GM12873 (cell line): ENCODE measurements at regions not wholly inside any gene's neighbourhood (a gene's known extent, or its start where the extent isn't known, plus 50 kb on each side); places are given as distances from the start of the nearest gene placed in this dataset.

Experiments
- CTCF ChIP-seq: IDR thresholded peaks from 2 replicates; pipeline ENCODE4 v1.5.1; 2012; ENCODE audit warnings: low read depth, mild to moderate bottlenecking, moderate library complexity, low read length, control low read depth; ENCODE audit not compliant: insufficient read depth; ENCODE audit errors: missing control alignments

- peak; percentile 28 for TF ChIP-seq CTCF
These were observed 81.2 kb downstream of the NPY1R start for GRCh38 chr4:163251204-163251603.

GRCh38 chr4:163249042-163249441, 82.4 kb upstream of the NAF1 start:
- no peak for TF ChIP-seq CTCF

GRCh38 chr4:163245044-163245728, 78.5 kb upstream of the NAF1 start:
- no peak for TF ChIP-seq CTCF

GRCh38 chr4:163243297-163243981, 76.7 kb upstream of the NAF1 start:
- TF ChIP-seq CTCF: no peak

GRCh38 chr4:163237856-163238255, 71.2 kb upstream of the NAF1 start:
- TF ChIP-seq CTCF: no peak

GRCh38 chr4:163233321-163233720, 66.6 kb upstream of the NAF1 start:
- no peak for TF ChIP-seq CTCF

- TF ChIP-seq CTCF: no peak
These were observed 62.0 kb upstream of the NAF1 start for GRCh38 chr4:163228648-163229047.
